B cell (primary cell): ENCODE measurements at regions not wholly inside any gene's neighbourhood (a gene's known extent, or its start where the extent isn't known, plus 50 kb on each side); places are given as distances from the start of the nearest gene placed in this dataset.

Experiments used
- ATAC-seq: fragments of 200-7000 bp; cut with Tn5 transposase; one replicate; pipeline ENCODE4 v1.10.0; 2021; ENCODE audit warnings: low read depth, mild to moderate bottlenecking, moderate number of reproducible peaks, moderate library complexity
- CTCF ChIA-PET: fragments of 350-600 bp; sonication (Branson Sonifier 250); formaldehyde crosslinking; loops from one replicate; lab custom pipeline; 2021; ENCODE audit warnings: antibody characterized with exemption, inconsistent platforms; lab: Charles Lee
- POLR2A ChIA-PET: fragments of 350-600 bp; sonication (Branson Sonifier 250); formaldehyde crosslinking; loops from one replicate; lab custom pipeline; 2021; ENCODE audit warnings: antibody characterized with exemption; lab: Charles Lee
- DNase-seq: peaks from one replicate; pipeline ENCODE4 v3.0.0; 2013
- H2AFZ ChIP-seq: 2 replicates; pipeline ENCODE4 v1.6.1; 2012; ENCODE audit warnings: mild to moderate bottlenecking, low read depth, low read length; ENCODE audit not compliant: insufficient read depth, poor library complexity, severe bottlenecking
- H3K27ac ChIP-seq, 2 donors: 1 replicate in 1 of 2; 2 replicates in 1 of 2; pipeline ENCODE4 v1.5.1; 2012 to 2013; ENCODE audit warnings: low read length in 2 of 2, mild to moderate bottlenecking in 2 of 2, moderate library complexity in 1 of 2
- H3K27me3 ChIP-seq, 4 experiments: fragments of 200-600 bp in 1 of 4; sonication (generic) in 1 of 4; replicated peaks in 1 of 4; 1 replicate in 2 of 4; 2 replicates in 2 of 4; pipeline versions ENCODE4 v1.6.1 to v1.7.0; 2013 to 2016; ENCODE audit warnings: low read length in 3 of 4, mild to moderate bottlenecking in 2 of 4, mixed read lengths in 1 of 4, moderate library complexity in 1 of 4; ENCODE audit not compliant: insufficient read depth in 4 of 4, control insufficient read depth in 3 of 4; ENCODE audit errors: control extremely low read depth in 1 of 4
- H3K36me3 ChIP-seq, 2 experiments: replicated peaks in 1 of 2; 1 replicate in 1 of 2; 2 replicates in 1 of 2; pipeline versions ENCODE4 v1.6.1 to v1.7.1; 2013; ENCODE audit warnings: low read length in 1 of 2; ENCODE audit not compliant: insufficient read depth in 2 of 2, control insufficient read depth in 1 of 2; ENCODE audit errors: control extremely low read depth in 1 of 2, extremely low read depth in 1 of 2
- H3K4me1 ChIP-seq, 2 donors: fragments of 200-600 bp in 1 of 2; sonication (generic) in 1 of 2; 1 replicate in 1 of 2; 2 replicates in 1 of 2; pipeline versions ENCODE4 v1.5.1 to v1.6.1; 2013 to 2017; ENCODE audit warnings: low read length in 2 of 2; ENCODE audit not compliant: control insufficient read depth in 2 of 2, insufficient read depth in 2 of 2
- H3K4me2 ChIP-seq: replicated peaks from 2 replicates; pipeline ENCODE3; 2012; ENCODE audit warnings: mild to moderate bottlenecking, low read depth, low read length; ENCODE audit not compliant: poor library complexity, severe bottlenecking
- H3K4me3 ChIP-seq, 5 experiments: fragments of 200-600 bp in 1 of 5; sonication (generic) in 1 of 5; 1 replicate in 3 of 5; 2 replicates in 2 of 5; pipeline versions ENCODE4 v1.5.1 to v1.7.0; 2011 to 2016; ENCODE audit warnings: low read length in 4 of 5, mild to moderate bottlenecking in 4 of 5, low read depth in 2 of 5, control low read depth in 1 of 5, moderate library complexity in 1 of 5; ENCODE audit not compliant: insufficient read depth in 1 of 5; ENCODE audit errors: control extremely low read depth in 1 of 5, extremely low read depth in 1 of 5
- H3K79me2 ChIP-seq: fragments of 200-600 bp; sonication (generic); one replicate; pipeline ENCODE4 v1.6.0; 2016; ENCODE audit warnings: low read length; ENCODE audit not compliant: control insufficient read depth, insufficient read depth
- H3K9ac ChIP-seq: fragments of 200-600 bp; sonication (generic); 2 replicates; pipeline ENCODE4 v1.6.1; 2017; ENCODE audit warnings: mild to moderate bottlenecking, low read length, moderate library complexity
- H3K9me3 ChIP-seq, 3 donors: one replicate each; pipeline versions ENCODE4 v1.6.1 to v1.7.1; 2013; ENCODE audit warnings: low read length in 2 of 3; ENCODE audit not compliant: control insufficient read depth in 2 of 3, insufficient read depth in 1 of 3; ENCODE audit errors: control extremely low read depth in 1 of 3
- H4K20me1 ChIP-seq: 2 replicates; pipeline ENCODE4 v1.6.0; 2012; ENCODE audit warnings: mild to moderate bottlenecking, low read length; ENCODE audit not compliant: insufficient read depth, control insufficient read depth, poor library complexity, severe bottlenecking
- H3K27ac Mint-ChIP-seq: one replicate; pipeline ENCODE4 v1.8.0; 2021; ENCODE audit warnings: mixed read lengths
- H3K27me3 Mint-ChIP-seq: one replicate; pipeline ENCODE4 v1.8.0; 2021; ENCODE audit warnings: mixed read lengths
- H3K4me1 Mint-ChIP-seq: one replicate; pipeline ENCODE4 v1.8.0; 2021; ENCODE audit warnings: mixed read lengths
- H3K4me3 Mint-ChIP-seq: one replicate; pipeline ENCODE4 v1.8.0; 2021; ENCODE audit warnings: mixed read lengths
- H3K9me3 Mint-ChIP-seq: one replicate; pipeline ENCODE4 v1.8.0; 2022; ENCODE audit warnings: mixed read lengths; ENCODE audit not compliant: insufficient read depth
- CTCF ChIP-seq: fragments of 200-600 bp; IDR thresholded peaks from one replicate; pipeline ENCODE4 v1.8.0; 2022; ENCODE audit warnings: antibody characterized with exemption, mild to moderate bottlenecking
- EZH2 ChIP-seq: IDR thresholded peaks from 2 replicates; pipeline ENCODE4 v1.6.1; 2012; ENCODE audit warnings: borderline replicate concordance, low read depth, mild to moderate bottlenecking, moderate library complexity, low read length; ENCODE audit not compliant: insufficient read depth, poor library complexity, severe bottlenecking
- WGBS: methylation state at CpG from one replicate; pipeline ENCODE4 v1.1.5; 2013; ENCODE audit warnings: missing lambda C conversion rate; ENCODE audit not compliant: insufficient coverage; 5-methylcytosine and 5-hydroxymethylcytosine counted together
- intact Hi-C: fragments of 100-400 bp; cut with micrococcal nuclease; formaldehyde crosslinking; loops from one replicate; pipeline ENCODE4 v1.10.0; 2022

- TF ChIP-seq EZH2: no peak
- no peak for TF ChIP-seq CTCF
- Histone ChIP-seq H3K79me2 (no peaks in the 10 kb centered on the region), H3K27me3 (no peaks in the 10 kb centered on the region), H3K4me2 (no peak overlapping the region), H3K4me3 (no peak overlapping the region), H2AFZ (no peak overlapping the region), H4K20me1 (no peaks in the 10 kb centered on the region), H3K36me3 (no peaks in the 10 kb centered on the region), H3K27ac (no peak overlapping the region), H3K9me3 (no peaks in the 10 kb centered on the region), H3K4me1 (no peaks in the 10 kb centered on the region), H3K9ac (no peak overlapping the region)
- peaks cover 2% of the 10 kb centered on the region for H3K4me1 Mint-ChIP-seq
- ChIA-PET CTCF (no interaction called here), POLR2A (no interaction called here)
- no peak for ATAC-seq
- no peak overlapping the region for H3K4me3 Mint-ChIP-seq
- no CpG with 5 or more reads among the region's 1 CpG for WGBS
- intact Hi-C loops: no loop called here
- no peak for DNase-seq
- no peak overlapping the region for H3K27ac Mint-ChIP-seq
- H3K27me3 Mint-ChIP-seq: peaks cover 30% of the 10 kb centered on the region
- peaks cover 4% of the 10 kb centered on the region for H3K9me3 Mint-ChIP-seq
These were observed 99.8 kb upstream of the SH3BP4 start for GRCh38 chr2:234852035-234852434.

DNA sequence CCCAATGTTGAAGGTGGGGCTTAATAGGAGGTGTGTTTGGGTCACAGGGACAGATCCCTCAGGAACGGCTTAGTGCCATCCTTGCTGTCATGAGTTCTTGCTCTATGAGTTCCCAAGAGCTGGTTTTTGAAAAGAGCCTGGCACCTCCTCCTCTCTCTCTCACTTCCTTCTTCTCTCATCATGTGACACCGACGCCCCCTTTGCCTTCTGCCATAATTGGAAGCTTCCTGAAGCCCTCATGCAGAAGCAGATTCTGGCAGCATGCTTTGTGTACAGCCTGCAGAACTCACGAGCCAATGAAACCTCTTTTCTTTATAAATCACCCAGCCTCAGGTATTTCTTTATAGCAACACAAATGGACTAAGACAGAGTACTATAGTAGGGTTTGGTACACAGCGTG lies 100.4 kb upstream of the SH3BP4 start:
- TF ChIP-seq CTCF: no peak
- no peak for TF ChIP-seq EZH2
- Mint-ChIP-seq H3K4me1 (peaks cover 2% of the 10 kb centered on the region), H3K27ac (no peak overlapping the region), H3K4me3 (no peak overlapping the region), H3K9me3 (peaks cover 4% of the 10 kb centered on the region), H3K27me3 (peaks cover 30% of the 10 kb centered on the region)
- 90% methylated on average over 2 of the region's 5 CpGs for WGBS
- Histone ChIP-seq H4K20me1 (no peaks in the 10 kb centered on the region), H3K9ac (no peak overlapping the region), H3K27ac (no peak overlapping the region), H3K36me3 (no peaks in the 10 kb centered on the region), H3K9me3 (no peaks in the 10 kb centered on the region), H3K79me2 (no peaks in the 10 kb centered on the region), H3K4me3 (no peak overlapping the region), H3K4me2 (no peak overlapping the region), H3K27me3 (no peaks in the 10 kb centered on the region), H2AFZ (no peak overlapping the region), H3K4me1 (no peaks in the 10 kb centered on the region)
- ChIA-PET POLR2A (no interaction called here), CTCF (no interaction called here)
- intact Hi-C loops: no loop called here
- DNase-seq (no peak), ATAC-seq (no peak)
